Psoas muscle (tissue), 7 donors: ENCODE measurements at regions not wholly inside any gene's neighbourhood (a gene's known extent, or its start where the extent isn't known, plus 50 kb on each side); places are given as distances from the start of the nearest gene placed in this dataset.

Source experiments
- ATAC-seq, 4 donors: fragments of 200-7000 bp; cut with Tn5 transposase; one replicate each; pipeline ENCODE4 v1.9.1; 2020; ENCODE audit warnings: moderate library complexity in 3 of 4, mild to moderate bottlenecking in 2 of 4
- DNase-seq, 2 donors: peaks; one replicate each; pipeline ENCODE4 v3.0.0-alpha.2; 2020
- H3K27ac ChIP-seq: fragments of 200-600 bp; one replicate; pipeline ENCODE4 v1.8.0; 2022
- H3K27me3 ChIP-seq, 3 donors: fragments of 200-600 bp in 1 of 3; one replicate each; pipeline versions ENCODE4 v1.6.1 to v1.8.0; 2013 to 2022; ENCODE audit warnings: low read length in 2 of 3, mild to moderate bottlenecking in 2 of 3, moderate library complexity in 1 of 3; ENCODE audit not compliant: insufficient read depth in 3 of 3
- H3K36me3 ChIP-seq, 2 donors: fragments of 200-600 bp in 1 of 2; one replicate each; pipeline versions ENCODE4 v1.6.1 to v1.8.0; 2013 to 2022; ENCODE audit warnings: low read depth in 1 of 2, mild to moderate bottlenecking in 1 of 2, moderate library complexity in 1 of 2; ENCODE audit not compliant: insufficient read depth in 1 of 2
- H3K4me1 ChIP-seq: fragments of 200-600 bp; one replicate; pipeline ENCODE4 v1.8.0; 2022
- H3K4me3 ChIP-seq: fragments of 200-600 bp; one replicate; pipeline ENCODE4 v1.8.0; 2022; ENCODE audit warnings: mild to moderate bottlenecking
- H3K9me3 ChIP-seq: fragments of 200-600 bp; one replicate; pipeline ENCODE4 v1.8.0; 2022
- CTCF ChIP-seq: fragments of 200-600 bp; IDR thresholded peaks from one replicate; pipeline ENCODE4 v1.8.0; 2022; ENCODE audit warnings: antibody characterized with exemption
- WGBS, 3 donors: extraction: QIAGEN DNeasy Blood & Tissue Kit; methylation state at CpG; one replicate each; pipeline versions ENCODE4 v1.1.6 to v1.1.7; 2013; 5-methylcytosine and 5-hydroxymethylcytosine counted together
- intact Hi-C, 2 donors: fragments of 100-400 bp; cut with DNase I; formaldehyde crosslinking; loops; one replicate each; pipeline versions ENCODE4 v1.11.0 to v1.14.2; 2022
- donor health status: healthy with polysubstance abuse.
- donor health status: DM: no; HTN: no; CAD: no; lungs with moderate emphysema.
- donor health status: Bipolar disorder and iron deficiency.
- donor health status: healthy.
- donor health status: DM: yes; HTN: yes; CAD: no.
- donor health status: DM: no; HTN: no; CAD: no.
- donor health status: DM: yes; HTN: yes; CAD: no.

DNA sequence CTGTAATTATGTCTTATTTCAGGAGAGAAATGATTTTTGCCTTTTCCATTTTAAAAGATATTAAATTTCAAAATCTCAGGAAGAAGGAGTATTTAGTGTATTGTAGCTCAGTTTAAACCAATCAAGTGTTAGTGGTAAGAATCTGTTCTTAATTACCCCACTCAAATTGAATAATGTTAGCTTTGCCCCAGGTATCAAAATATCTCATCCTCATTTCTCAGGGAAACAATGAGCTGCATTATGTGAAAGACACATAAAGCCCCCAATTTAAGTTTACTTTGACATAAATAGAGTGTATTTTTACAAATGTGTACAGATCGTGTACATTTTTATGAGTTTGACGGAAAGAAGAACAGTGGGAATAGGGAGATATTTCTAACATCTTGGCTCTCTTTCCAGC, 317.4 kb upstream of the RARB start:
- intact Hi-C loops = no loop called here
- 70 to 73% (median 72%) methylated on average over 2 of the region's 2 CpGs for WGBS, 3 donors
- no peak for ATAC-seq
- Histone ChIP-seq H3K27me3 (no peaks in the 10 kb centered on the region), H3K9me3 (no peaks in the 10 kb centered on the region), H3K4me1 (no peaks in the 10 kb centered on the region), H3K27ac (no peak overlapping the region), H3K36me3 (no peaks in the 10 kb centered on the region), H3K4me3 (no peak overlapping the region)
- no peak for DNase-seq
- no peak for TF ChIP-seq CTCF

DNA sequence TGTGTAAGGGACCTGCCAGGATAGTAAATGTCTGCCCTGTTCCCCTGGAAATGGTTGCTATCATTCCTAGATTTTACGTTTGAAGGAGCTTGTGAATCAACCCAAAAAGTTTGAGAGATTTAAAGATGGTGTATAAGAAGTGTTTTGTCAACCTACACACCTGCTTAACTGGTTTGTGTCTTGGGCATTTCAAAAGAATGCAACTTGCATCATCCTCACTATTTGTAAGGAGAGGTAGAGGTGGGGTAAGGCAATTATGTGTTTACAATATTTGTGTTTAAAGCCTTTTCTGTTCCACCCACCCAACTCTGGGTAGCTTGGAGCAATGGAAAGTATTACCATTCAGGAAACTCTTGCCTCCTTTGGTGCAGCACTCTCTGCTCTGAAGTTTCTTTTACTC, 314.2 kb upstream of the RARB start:
- intact Hi-C loops = no loop called here
- WGBS, 3 donors = 63 to 74% (median 71%) methylated on average over 1 of the region's 1 CpG
- H3K4me1 ChIP-seq = no peaks in the 10 kb centered on the region
- DNase-seq = no peak
- H3K36me3 ChIP-seq = no peaks in the 10 kb centered on the region
- no peak overlapping the region for H3K4me3 ChIP-seq
- no peaks in the 10 kb centered on the region for H3K27me3 ChIP-seq
- no peaks in the 10 kb centered on the region for H3K9me3 ChIP-seq
- TF ChIP-seq CTCF = no peak
- no peak overlapping the region for H3K27ac ChIP-seq
- ATAC-seq = no peak

GRCh38 chr3:25114532-25114931, 313.5 kb upstream of the RARB start:
- no peak overlapping the region for H3K27ac ChIP-seq
- ATAC-seq (no peak), DNase-seq (no peak)
- 49 to 72% (median 53%) methylated on average over 2 of the region's 2 CpGs for WGBS, 3 donors
- no peaks in the 10 kb centered on the region for H3K9me3 ChIP-seq
- H3K27me3 ChIP-seq = no peaks in the 10 kb centered on the region
- H3K4me1 ChIP-seq = no peaks in the 10 kb centered on the region
- intact Hi-C loops = no loop called here
- no peaks in the 10 kb centered on the region for H3K36me3 ChIP-seq
- no peak for TF ChIP-seq CTCF
- no peak overlapping the region for H3K4me3 ChIP-seq

DNA sequence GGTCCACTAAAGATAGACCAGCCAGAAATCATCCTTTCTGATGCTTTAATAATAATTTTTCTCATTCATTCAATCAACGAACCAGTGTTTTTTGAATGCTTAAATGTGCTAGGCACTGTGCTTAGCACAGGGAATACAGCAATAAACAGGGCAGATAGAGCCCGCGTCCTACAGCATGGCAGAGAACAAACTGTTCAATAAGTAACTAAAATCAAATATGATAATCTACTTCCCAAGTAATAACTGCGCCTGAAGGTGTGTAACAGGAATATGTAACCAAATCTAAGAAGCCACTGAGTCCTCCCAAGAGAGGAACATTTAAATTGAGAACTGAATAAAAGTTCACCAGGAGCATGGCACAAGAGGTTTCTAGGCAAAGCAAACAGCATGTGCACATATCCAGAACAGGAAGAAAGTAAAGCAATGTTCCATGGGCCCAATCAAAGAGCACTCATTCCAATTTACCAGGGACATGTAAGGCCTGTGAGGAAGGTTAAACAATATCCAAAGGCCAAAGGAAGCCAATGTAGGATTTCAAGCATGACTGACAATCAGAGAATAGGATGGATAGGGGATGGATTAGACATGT, 311.0 kb upstream of the RARB start:
- 92 to 93% (median 93%) methylated on average over 4 of the region's 4 CpGs for WGBS, 3 donors
- no peak overlapping the region for H3K27ac ChIP-seq

More for the DNA sequence above, 311.0 kb upstream of the RARB start:
- no peak for TF ChIP-seq CTCF
- peaks cover 0 to 3% (median 0%) of the 10 kb centered on the region in 3 donors for H3K27me3 ChIP-seq
- intact Hi-C loops = no loop called here
- no peak for ATAC-seq
- H3K9me3 ChIP-seq = no peaks in the 10 kb centered on the region
- H3K4me1 ChIP-seq = no peaks in the 10 kb centered on the region
- no peaks in the 10 kb centered on the region for H3K36me3 ChIP-seq
- H3K4me3 ChIP-seq = no peak overlapping the region
- DNase-seq = no peak
